ENCODE measurements at regions not wholly inside any gene's neighbourhood (a gene's known extent, or its start where the extent isn't known, plus 50 kb on each side); places are given as distances from the start of the nearest gene placed in this dataset.
A peak's percentile ranks its signal among the peaks of the same experiment; 100 is the strongest.

GRCh38 chr5:39716532-39717028 is 291.8 kb upstream of the DAB2 start:
- no peak overlapping the region for H3K27ac ChIP-seq (ENCODE audit: insufficient read length, low read depth, low read length)
- no peaks in the 10 kb centered on the region for H3K23me2 ChIP-seq (ENCODE audit: insufficient read length, low read depth, low read length, poor library complexity, severe bottlenecking)
- H2BK20ac ChIP-seq (ENCODE audit: low read depth, low read length, poor library complexity, severe bottlenecking), result no peak overlapping the region
- H3K23ac ChIP-seq (ENCODE audit: insufficient read length, low read depth, low read length), result no peak overlapping the region
- H3T11ph ChIP-seq (ENCODE audit: low read length), result no peak overlapping the region
- peak; percentile 76 for DNase-seq
- no peaks in the 10 kb centered on the region for H4K20me1 ChIP-seq (ENCODE audit: control insufficient read depth, insufficient read depth, insufficient read length)
- Mint-ChIP-seq H3K27me3 (ENCODE audit: low read depth) (no peaks in the 10 kb centered on the region), H3K9me3 (peaks cover 0 to 2% of the 10 kb centered on the region in 2 experiments; a peak in 1 of 5 replicates), H3K36me3 (ENCODE audit: insufficient read depth in 1 of 3, low read depth in 3 of 3) (no peaks in the 10 kb centered on the region), H3K27ac (peak overlapping the region; percentile 64 to 93 (median 86); a peak in 6 of 7 replicates), H3K4me3 (no peak overlapping the region), H3K4me1 (peaks cover 4 to 6% of the 10 kb centered on the region in 2 experiments)
- WGBS (ENCODE audit: extremely low coverage, insufficient read length, low lambda C conversion rate), result no CpG with 5 or more reads among the region's 2 CpGs
- H4K5ac ChIP-seq (ENCODE audit: insufficient read length, low read depth, low read length), result no peak overlapping the region
- H3K4me2 ChIP-seq (ENCODE audit: insufficient read depth, insufficient read length, low read length), result no peak overlapping the region
- H3K14ac ChIP-seq (ENCODE audit: insufficient read depth, low read length), result no peak overlapping the region
- no peak overlapping the region for H2BK12ac ChIP-seq (ENCODE audit: insufficient read length, low read depth, low read length)
- no peak overlapping the region for H3K56ac ChIP-seq (ENCODE audit: insufficient read length, low read depth, low read length)
- no peak overlapping the region for H2AFZ ChIP-seq (ENCODE audit: low read length)
- H3K79me2 ChIP-seq (ENCODE audit: insufficient read depth, low read length), result no peaks in the 10 kb centered on the region
- H3K4ac ChIP-seq (ENCODE audit: low read depth, low read length), result no peak overlapping the region
- no peak overlapping the region for H4K91ac ChIP-seq (ENCODE audit: insufficient read length, low read depth, low read length)
- no peaks in the 10 kb centered on the region for H3K9me3 ChIP-seq (ENCODE audit: control insufficient read depth, low read depth, low read length)
- H3K27me3 ChIP-seq (ENCODE audit: insufficient read depth, low read length), result no peaks in the 10 kb centered on the region
- no peaks in the 10 kb centered on the region for H3K79me1 ChIP-seq (ENCODE audit: insufficient read depth, low read depth, low read length, poor library complexity, severe bottlenecking)
- H2AK5ac ChIP-seq (ENCODE audit: insufficient read length, low read length), result no peak overlapping the region
- H3K4me1 ChIP-seq (ENCODE audit: insufficient read depth, low read length), result no peaks in the 10 kb centered on the region
- H4K8ac ChIP-seq (replicated peaks; ENCODE audit: insufficient read length, low read depth, low read length), result no peak overlapping the region
- H3K9ac ChIP-seq (ENCODE audit: extremely low read depth, insufficient read length, low read length), result no peak overlapping the region
- H2BK120ac ChIP-seq (ENCODE audit: low read depth, low read length, poor library complexity, severe bottlenecking), result no peak overlapping the region
- H3K18ac ChIP-seq (ENCODE audit: insufficient read length, low read depth, low read length), result no peak overlapping the region
- H2BK15ac ChIP-seq (ENCODE audit: low read depth, low read length), result no peak overlapping the region
- no peak overlapping the region for H2BK5ac ChIP-seq (ENCODE audit: insufficient read length, low read length)
- TF ChIP-seq CTCF (conservative IDR thresholded peaks at IDR 0.05), result peak; percentile 67

Data from H9 (cell line).